ENCODE measurements at regions not wholly inside any gene's neighbourhood (a gene's known extent, or its start where the extent isn't known, plus 50 kb on each side); places are given as distances from the start of the nearest gene placed in this dataset.

GRCh38 chr5:62682059-62682458 is 103.4 kb downstream of the LRRC70 start:
- no peaks in the 10 kb centered on the region for H3K79me2 ChIP-seq
- no peaks in the 10 kb centered on the region for H3K4me1 ChIP-seq
- H3K27me3 ChIP-seq (ENCODE audit: control insufficient read depth, insufficient read depth, low read length), result no peaks in the 10 kb centered on the region
- H3K9me3 ChIP-seq (ENCODE audit: control insufficient read depth, low read length), result no peaks in the 10 kb centered on the region
- no peak overlapping the region for H3K4me2 ChIP-seq (ENCODE audit: low read length)
- H2AFZ ChIP-seq, result no peak overlapping the region
- H3K4me3 ChIP-seq (ENCODE audit: low read depth, low read length), result no peak overlapping the region
- no peak overlapping the region for H3K27ac ChIP-seq
- no peaks in the 10 kb centered on the region for H3K36me3 ChIP-seq (ENCODE audit: control insufficient read depth, insufficient read depth, low read length)
- H3K9ac ChIP-seq, result no peak overlapping the region
- TF ChIP-seq, protein P1, sequence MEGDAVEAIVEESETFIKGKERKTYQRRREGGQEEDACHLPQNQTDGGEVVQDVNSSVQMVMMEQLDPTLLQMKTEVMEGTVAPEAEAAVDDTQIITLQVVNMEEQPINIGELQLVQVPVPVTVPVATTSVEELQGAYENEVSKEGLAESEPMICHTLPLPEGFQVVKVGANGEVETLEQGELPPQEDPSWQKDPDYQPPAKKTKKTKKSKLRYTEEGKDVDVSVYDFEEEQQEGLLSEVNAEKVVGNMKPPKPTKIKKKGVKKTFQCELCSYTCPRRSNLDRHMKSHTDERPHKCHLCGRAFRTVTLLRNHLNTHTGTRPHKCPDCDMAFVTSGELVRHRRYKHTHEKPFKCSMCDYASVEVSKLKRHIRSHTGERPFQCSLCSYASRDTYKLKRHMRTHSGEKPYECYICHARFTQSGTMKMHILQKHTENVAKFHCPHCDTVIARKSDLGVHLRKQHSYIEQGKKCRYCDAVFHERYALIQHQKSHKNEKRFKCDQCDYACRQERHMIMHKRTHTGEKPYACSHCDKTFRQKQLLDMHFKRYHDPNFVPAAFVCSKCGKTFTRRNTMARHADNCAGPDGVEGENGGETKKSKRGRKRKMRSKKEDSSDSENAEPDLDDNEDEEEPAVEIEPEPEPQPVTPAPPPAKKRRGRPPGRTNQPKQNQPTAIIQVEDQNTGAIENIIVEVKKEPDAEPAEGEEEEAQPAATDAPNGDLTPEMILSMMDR (IDR thresholded peaks at IDR 0.05), result no peak

- Histone ChIP-seq H3K9me3 (ENCODE audit: control insufficient read depth, low read length) (no peaks in the 10 kb centered on the region), H3K36me3 (ENCODE audit: control insufficient read depth, insufficient read depth, low read length) (no peaks in the 10 kb centered on the region), H3K27ac (no peak overlapping the region), H3K79me2 (no peaks in the 10 kb centered on the region), H2AFZ (no peak overlapping the region), H3K9ac (no peak overlapping the region), H3K4me1 (no peaks in the 10 kb centered on the region), H3K27me3 (ENCODE audit: control insufficient read depth, insufficient read depth, low read length) (no peaks in the 10 kb centered on the region), H3K4me3 (ENCODE audit: low read depth, low read length) (no peak overlapping the region), H3K4me2 (ENCODE audit: low read length) (no peak overlapping the region)
- TF ChIP-seq, protein P1 (IDR thresholded peaks at IDR 0.05), result no peak
These were observed 102.7 kb downstream of the LRRC70 start for GRCh38 chr5:62681117-62681850.

GRCh38 chr5:62680121-62680520 is 101.5 kb downstream of the LRRC70 start:
- Histone ChIP-seq H3K9ac (no peak overlapping the region), H3K36me3 (ENCODE audit: control insufficient read depth, insufficient read depth, low read length) (no peaks in the 10 kb centered on the region), H3K9me3 (ENCODE audit: control insufficient read depth, low read length) (no peaks in the 10 kb centered on the region), H3K4me2 (ENCODE audit: low read length) (no peak overlapping the region), H3K4me1 (no peaks in the 10 kb centered on the region), H3K4me3 (ENCODE audit: low read depth, low read length) (no peak overlapping the region), H3K79me2 (no peaks in the 10 kb centered on the region), H3K27me3 (ENCODE audit: control insufficient read depth, insufficient read depth, low read length) (no peaks in the 10 kb centered on the region), H3K27ac (no peak overlapping the region), H2AFZ (no peak overlapping the region)
- TF ChIP-seq, protein P1 (IDR thresholded peaks at IDR 0.05), result no peak

Measured in parathyroid adenoma (tissue), 2 donors.